Esophagus squamous epithelium (tissue), 4 donors: ENCODE measurements at regions not wholly inside any gene's neighbourhood (a gene's known extent, or its start where the extent isn't known, plus 50 kb on each side); places are given as distances from the start of the nearest gene placed in this dataset.

ENCODE experiments used
- CTCF ChIP-seq, 6 experiments: fragments of 450-650 bp in 4 of 6; fragments of 200-600 bp in 2 of 6; sonication (generic) in 2 of 6; IDR thresholded peaks; one replicate each; pipeline ENCODE4 v1.5.1; 2016 to 2019; ENCODE audit warnings: antibody characterized with exemption in 6 of 6, mild to moderate bottlenecking in 4 of 6, moderate library complexity in 4 of 6
- POLR2A ChIP-seq, 4 donors: fragments of 450-650 bp; IDR thresholded peaks; one replicate each; pipeline ENCODE4 v1.6.1; 2017; ENCODE audit warnings: antibody characterized with exemption in 4 of 4, mild to moderate bottlenecking in 4 of 4, moderate library complexity in 3 of 4

- TF ChIP-seq CTCF (IDR thresholded peaks at IDR 0.05) (no peak), POLR2A (IDR thresholded peaks at IDR 0.05) (no peak)
These were observed 136.5 kb upstream of the DYRK2 start for GRCh38 chr12:67512061-67512460.
